ENCODE measurements at regions not wholly inside any gene's neighbourhood (a gene's known extent, or its start where the extent isn't known, plus 50 kb on each side); places are given as distances from the start of the nearest gene placed in this dataset.

GRCh38 chr9:108698801-108699200, 157.0 kb downstream of the ACTL7B start:
- WGBS: 0% methylated on average over 1 of the region's 1 CpG
- H3K36me3 ChIP-seq: no peaks in the 10 kb centered on the region
- intact Hi-C loops (cut with DNase I): no loop called here

DNA sequence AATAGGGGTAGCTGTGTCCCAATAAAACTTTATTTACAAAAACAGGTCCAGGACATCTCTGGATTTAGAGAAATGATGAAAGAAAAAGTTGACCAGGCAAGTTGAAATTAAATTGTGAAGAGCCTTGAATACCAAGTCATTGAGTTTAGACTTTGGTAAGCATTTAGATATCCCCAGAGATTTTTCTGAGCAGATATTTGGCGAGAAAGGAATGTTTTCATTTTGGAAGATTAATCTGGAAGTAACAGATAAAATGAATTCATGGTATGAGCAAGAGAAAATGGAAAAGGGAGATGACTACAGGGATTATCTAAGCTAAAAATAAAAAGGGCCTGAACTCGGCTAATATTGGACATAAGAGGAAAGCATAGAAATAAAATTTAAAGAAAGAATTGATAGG, 157.6 kb downstream of the ACTL7B start:
- Histone ChIP-seq H3K4me1 (no peaks in the 10 kb centered on the region), H3K9me3 (peaks cover 0 to 8% (median 3%) of the 10 kb centered on the region in 4 donors), H3K36me3 (no peaks in the 10 kb centered on the region), H3K4me3 (no peak overlapping the region), H3K27ac (replicated peaks in 1 of 4) (no peak overlapping the region), H3K27me3 (no peaks in the 10 kb centered on the region)
- WGBS: 48% methylated on average over 2 of the region's 2 CpGs
- intact Hi-C loops (cut with DNase I): no loop called here
- TF ChIP-seq EP300 (IDR thresholded peaks at IDR 0.05): no peak
- no peak for TF ChIP-seq POLR2AphosphoS5 (IDR thresholded peaks at IDR 0.05)
- no peak for TF ChIP-seq POLR2A (IDR thresholded peaks at IDR 0.05; ENCODE audit: low read depth)
- TF ChIP-seq, protein P1, sequence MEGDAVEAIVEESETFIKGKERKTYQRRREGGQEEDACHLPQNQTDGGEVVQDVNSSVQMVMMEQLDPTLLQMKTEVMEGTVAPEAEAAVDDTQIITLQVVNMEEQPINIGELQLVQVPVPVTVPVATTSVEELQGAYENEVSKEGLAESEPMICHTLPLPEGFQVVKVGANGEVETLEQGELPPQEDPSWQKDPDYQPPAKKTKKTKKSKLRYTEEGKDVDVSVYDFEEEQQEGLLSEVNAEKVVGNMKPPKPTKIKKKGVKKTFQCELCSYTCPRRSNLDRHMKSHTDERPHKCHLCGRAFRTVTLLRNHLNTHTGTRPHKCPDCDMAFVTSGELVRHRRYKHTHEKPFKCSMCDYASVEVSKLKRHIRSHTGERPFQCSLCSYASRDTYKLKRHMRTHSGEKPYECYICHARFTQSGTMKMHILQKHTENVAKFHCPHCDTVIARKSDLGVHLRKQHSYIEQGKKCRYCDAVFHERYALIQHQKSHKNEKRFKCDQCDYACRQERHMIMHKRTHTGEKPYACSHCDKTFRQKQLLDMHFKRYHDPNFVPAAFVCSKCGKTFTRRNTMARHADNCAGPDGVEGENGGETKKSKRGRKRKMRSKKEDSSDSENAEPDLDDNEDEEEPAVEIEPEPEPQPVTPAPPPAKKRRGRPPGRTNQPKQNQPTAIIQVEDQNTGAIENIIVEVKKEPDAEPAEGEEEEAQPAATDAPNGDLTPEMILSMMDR (IDR thresholded peaks at IDR 0.05): no peak
- no peak for DNase-seq (ENCODE audit: extremely low spot score)

More at GRCh38 chr9:108698801-108699200, 157.0 kb downstream of the ACTL7B start:
- Histone ChIP-seq H3K9me3 (peaks cover 0 to 8% (median 3%) of the 10 kb centered on the region in 4 donors), H3K27me3 (no peaks in the 10 kb centered on the region), H3K4me3 (no peak overlapping the region), H3K4me1 (peaks cover 0 to 3% (median 0%) of the 10 kb centered on the region in 4 donors), H3K27ac (replicated peaks in 1 of 4) (no peak overlapping the region)
- no peak for TF ChIP-seq EP300 (IDR thresholded peaks at IDR 0.05)
- TF ChIP-seq, protein P1 (IDR thresholded peaks at IDR 0.05): no peak
- TF ChIP-seq POLR2A (IDR thresholded peaks at IDR 0.05; ENCODE audit: low read depth): no peak
- TF ChIP-seq POLR2AphosphoS5 (IDR thresholded peaks at IDR 0.05): no peak
- DNase-seq (ENCODE audit: extremely low spot score): no peak

GRCh38 chr9:108696156-108696555, 159.6 kb downstream of the ACTL7B start:
- WGBS: 89% methylated on average over 3 of the region's 3 CpGs
- no peak for DNase-seq (ENCODE audit: extremely low spot score)
- no peaks in the 10 kb centered on the region for H3K27me3 ChIP-seq
- no peak overlapping the region for H3K27ac ChIP-seq (replicated peaks in 1 of 4)
- intact Hi-C loops (cut with DNase I): no loop called here
- H3K4me3 ChIP-seq: no peak overlapping the region
- H3K4me1 ChIP-seq: no peaks in the 10 kb centered on the region
- no peaks in the 10 kb centered on the region for H3K36me3 ChIP-seq
- peaks cover 0 to 8% (median 3%) of the 10 kb centered on the region in 4 donors for H3K9me3 ChIP-seq
- TF ChIP-seq, protein P1 (IDR thresholded peaks at IDR 0.05): no peak
- TF ChIP-seq POLR2AphosphoS5 (IDR thresholded peaks at IDR 0.05) (no peak), EP300 (IDR thresholded peaks at IDR 0.05) (no peak), POLR2A (IDR thresholded peaks at IDR 0.05; ENCODE audit: low read depth) (no peak)

GRCh38 chr9:108694170-108694569, 161.6 kb downstream of the ACTL7B start:
- Histone ChIP-seq H3K27me3 (no peaks in the 10 kb centered on the region), H3K9me3 (peaks cover 0 to 8% (median 3%) of the 10 kb centered on the region in 4 donors), H3K4me3 (no peak overlapping the region), H3K36me3 (no peaks in the 10 kb centered on the region), H3K4me1 (no peaks in the 10 kb centered on the region), H3K27ac (replicated peaks in 1 of 4) (no peak overlapping the region)
- no peak for DNase-seq (ENCODE audit: extremely low spot score)
- 30% methylated on average over 5 of the region's 5 CpGs for WGBS
- intact Hi-C loops (cut with DNase I): no loop called here
- TF ChIP-seq POLR2AphosphoS5 (IDR thresholded peaks at IDR 0.05): no peak
- no peak for TF ChIP-seq POLR2A (IDR thresholded peaks at IDR 0.05; ENCODE audit: low read depth)
- TF ChIP-seq EP300 (IDR thresholded peaks at IDR 0.05): no peak
- TF ChIP-seq, protein P1 (IDR thresholded peaks at IDR 0.05): no peak

- peaks cover 0 to 20% (median 7%) of the 10 kb centered on the region in 4 donors for H3K9me3 ChIP-seq
These were observed 164.2 kb downstream of the ACTL7B start for GRCh38 chr9:108691614-108692013.

More at GRCh38 chr9:108691614-108692013, 164.2 kb downstream of the ACTL7B start:
- TF ChIP-seq POLR2AphosphoS5 (IDR thresholded peaks at IDR 0.05) (no peak), EP300 (IDR thresholded peaks at IDR 0.05) (no peak), POLR2A (IDR thresholded peaks at IDR 0.05; ENCODE audit: low read depth) (no peak)
- TF ChIP-seq, protein P1 (IDR thresholded peaks at IDR 0.05): no peak
- DNase-seq (ENCODE audit: extremely low spot score): peak; percentile 50
- 91% methylated on average over 7 of the region's 7 CpGs for WGBS
- H3K36me3 ChIP-seq: no peaks in the 10 kb centered on the region
- no peak overlapping the region for H3K4me3 ChIP-seq
- intact Hi-C loops (cut with DNase I): no loop called here
- H3K27me3 ChIP-seq: no peaks in the 10 kb centered on the region
- no peaks in the 10 kb centered on the region for H3K4me1 ChIP-seq
- no peak overlapping the region for H3K27ac ChIP-seq (replicated peaks in 1 of 4)
